H1 (cell line): ENCODE measurements at regions not wholly inside any gene's neighbourhood (a gene's known extent, or its start where the extent isn't known, plus 50 kb on each side); places are given as distances from the start of the nearest gene placed in this dataset.
"Not testable (repeated sequence)": the region's sequence is repeated elsewhere in the genome, so short reads cannot be mapped to it uniquely, and the experiment has no call there.

Source experiments
- ATF3 ChIP-seq: IDR thresholded peaks from 2 replicates; pipeline ENCODE4 v1.6.1; 2011; ENCODE audit warnings: low read depth, mild to moderate bottlenecking, low read length; ENCODE audit not compliant: insufficient read depth
- CEBPB ChIP-seq: IDR thresholded peaks from 2 replicates; pipeline ENCODE4 v1.6.1; 2012; ENCODE audit warnings: low read depth, low read length
- CREB1 ChIP-seq: IDR thresholded peaks from 2 replicates; pipeline ENCODE4 v1.6.1; 2012; ENCODE audit warnings: inconsistent platforms
- CTBP2 ChIP-seq: IDR thresholded peaks from 2 replicates; pipeline ENCODE4 v1.7.0; 2011; ENCODE audit warnings: borderline replicate concordance, mild to moderate bottlenecking, moderate library complexity, mixed read lengths, low read length; ENCODE audit not compliant: insufficient read depth, insufficient read length
- CTCF ChIP-seq, 3 experiments: IDR thresholded peaks; 1 replicate in 2 of 3; 2 replicates in 1 of 3; pipeline versions ENCODE4 v1.5.1 to v1.6.1; 2011; ENCODE audit warnings: low read length in 3 of 3, mild to moderate bottlenecking in 3 of 3, inconsistent platforms in 2 of 3, low read depth in 1 of 3, moderate library complexity in 1 of 3; ENCODE audit not compliant: insufficient read depth in 1 of 3; ENCODE audit errors: control extremely low read depth in 1 of 3
- KDM4A ChIP-seq: IDR thresholded peaks from one replicate; pipeline ENCODE4 v1.7.1; 2012; ENCODE audit warnings: low read depth, mild to moderate bottlenecking, moderate library complexity, low read length, inconsistent platforms; ENCODE audit not compliant: severe bottlenecking
- MAFK ChIP-seq: IDR thresholded peaks from 2 replicates; pipeline ENCODE4 v1.6.1; 2012; ENCODE audit warnings: low read depth, mild to moderate bottlenecking, improper control_type of control experiment, low read length
- MAX ChIP-seq: IDR thresholded peaks from 2 replicates; pipeline ENCODE4 v1.6.1; 2012; ENCODE audit warnings: inconsistent platforms
- POLR2A ChIP-seq, 2 experiments: IDR thresholded peaks; 1 replicate in 1 of 2; 2 replicates in 1 of 2; pipeline ENCODE4 v1.6.1; 2011; ENCODE audit warnings: low read depth in 2 of 2, low read length in 2 of 2, mild to moderate bottlenecking in 2 of 2; ENCODE audit errors: control extremely low read depth in 1 of 2
- POLR2AphosphoS5 ChIP-seq: IDR thresholded peaks from 2 replicates; pipeline ENCODE4 v1.6.1; 2011; ENCODE audit warnings: low read depth, low read length
- SAP30 ChIP-seq: fragments of 300-600 bp; sonication (generic); IDR thresholded peaks from 2 replicates; pipeline ENCODE4 v1.7.1; 2012; ENCODE audit warnings: low read length, moderate library complexity, mild to moderate bottlenecking, inconsistent platforms; ENCODE audit not compliant: insufficient read depth, insufficient replicate concordance
- SUZ12 ChIP-seq: fragments of 200-600 bp; sonication (generic); IDR thresholded peaks from 2 replicates; pipeline ENCODE4 v1.6.1; 2012; ENCODE audit warnings: mild to moderate bottlenecking, inconsistent platforms, low read length, moderate library complexity, mixed read lengths
- TAF1 ChIP-seq: IDR thresholded peaks from 2 replicates; pipeline ENCODE4 v1.6.1; 2011; ENCODE audit warnings: mild to moderate bottlenecking, low read depth, low read length
- YY1 ChIP-seq: IDR thresholded peaks from 2 replicates; pipeline ENCODE4 v1.6.1; 2011; ENCODE audit warnings: low read depth, mild to moderate bottlenecking, low read length

- not testable (repeated sequence) for TF ChIP-seq SAP30; CREB1; CTCF (IDR thresholded peaks at IDR 0.05; ENCODE audit: control extremely low read depth in 1 of 3, insufficient read depth in 1 of 3, low read depth in 1 of 3, low read length in 3 of 3); YY1; POLR2AphosphoS5; SUZ12; ATF3; POLR2A (IDR thresholded peaks at IDR 0.05; ENCODE audit: control extremely low read depth in 1 of 2, low read depth in 2 of 2, low read length in 2 of 2); CTBP2; TAF1; MAFK; CEBPB; KDM4A; MAX
These were observed 482.4 kb upstream of the CNTN5 start for GRCh38 chr11:98538358-98538757.
